Smooth muscle cell (in vitro differentiated cells): ENCODE measurements at regions not wholly inside any gene's neighbourhood (a gene's known extent, or its start where the extent isn't known, plus 50 kb on each side); places are given as distances from the start of the nearest gene placed in this dataset.

ENCODE experiments used
- DNase-seq: peaks from one replicate; lab custom pipeline; 2025; ENCODE audit not compliant: unreplicated experiment; lab: John Stamatoyannopoulos, UW
- H2AFZ ChIP-seq: fragments of 200-600 bp; sonication (generic); 2 replicates; pipeline ENCODE4 v1.6.0; 2016; ENCODE audit warnings: antibody characterized with exemption, low read depth, mild to moderate bottlenecking
- H3F3A ChIP-seq: fragments of 200-600 bp; sonication (generic); 2 replicates; pipeline ENCODE4 v1.6.0; 2017; ENCODE audit warnings: antibody characterized with exemption, low read depth
- H3K27ac ChIP-seq: fragments of 200-600 bp; sonication (generic); 2 replicates; pipeline ENCODE4 v1.5.1; 2016; ENCODE audit warnings: low read depth, mild to moderate bottlenecking
- H3K27me3 ChIP-seq: fragments of 200-600 bp; sonication (generic); 2 replicates; pipeline ENCODE4 v1.6.1; 2016; ENCODE audit warnings: low read depth, mild to moderate bottlenecking
- H3K36me3 ChIP-seq: fragments of 200-600 bp; sonication (generic); 2 replicates; pipeline ENCODE4 v1.5.1; 2016; ENCODE audit warnings: low read depth
- H3K4me1 ChIP-seq: fragments of 200-600 bp; sonication (generic); 2 replicates; pipeline ENCODE4 v1.5.1; 2016; ENCODE audit warnings: low read depth
- H3K4me2 ChIP-seq: fragments of 200-600 bp; sonication (generic); 2 replicates; pipeline ENCODE4 v1.6.0; 2016; ENCODE audit warnings: mild to moderate bottlenecking
- H3K4me3 ChIP-seq: fragments of 200-600 bp; sonication (generic); 2 replicates; pipeline ENCODE4 v1.5.1; 2016; ENCODE audit warnings: mild to moderate bottlenecking
- H3K79me2 ChIP-seq: fragments of 200-600 bp; sonication (generic); 2 replicates; pipeline ENCODE4 v1.6.0; 2016; ENCODE audit warnings: low read depth, mild to moderate bottlenecking
- H3K9ac ChIP-seq: fragments of 200-600 bp; sonication (generic); 2 replicates; pipeline ENCODE4 v1.6.0; 2016; ENCODE audit warnings: low read depth
- H3K9me3 ChIP-seq: fragments of 200-600 bp; sonication (generic); replicated peaks from 2 replicates; pipeline ENCODE4 v1.5.1; 2016; ENCODE audit warnings: low read depth
- H4K20me1 ChIP-seq: fragments of 200-600 bp; sonication (generic); 2 replicates; pipeline ENCODE4 v1.6.0; 2016; ENCODE audit warnings: low read depth
- CTCF ChIP-seq: fragments of 200-600 bp; sonication (generic); IDR thresholded peaks from 2 replicates; pipeline ENCODE4 v1.5.1; 2017; ENCODE audit warnings: borderline replicate concordance, mild to moderate bottlenecking, antibody characterized with exemption; ENCODE audit not compliant: insufficient read depth, poor library complexity, severe bottlenecking
- WGBS: methylation state at CpG from one replicate; pipeline ENCODE4 v1.1.7; 2016; ENCODE audit warnings: low lambda C conversion rate; 5-methylcytosine and 5-hydroxymethylcytosine counted together

DNA sequence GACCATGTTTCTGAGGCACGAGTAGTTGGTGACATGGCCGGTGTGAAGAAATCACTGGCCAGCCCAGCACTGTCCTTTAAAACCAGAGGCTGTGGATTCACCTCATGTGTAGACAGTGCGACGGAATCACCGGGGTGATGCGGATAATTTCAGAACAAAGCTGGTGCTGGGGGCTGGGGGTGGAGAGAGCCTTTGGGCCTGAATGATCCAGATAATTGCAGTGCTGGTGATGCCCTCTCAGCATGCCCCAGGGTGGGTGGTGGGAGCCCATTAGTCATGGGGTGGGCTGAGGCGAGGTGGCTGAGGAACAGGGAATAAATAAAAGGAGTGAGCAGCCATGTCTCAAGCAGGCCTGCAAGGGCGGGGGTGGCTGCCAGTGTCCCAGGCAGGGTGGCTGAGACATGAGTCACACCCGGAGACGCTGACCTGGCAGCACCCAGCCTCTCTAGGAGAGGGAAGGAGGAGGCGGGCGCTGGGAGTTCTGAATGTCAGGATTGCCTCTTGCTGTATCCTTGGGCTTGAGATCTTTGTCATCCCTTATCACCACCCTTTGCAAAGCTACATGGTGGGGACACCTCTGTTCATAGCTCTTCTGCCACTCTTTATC is 61.1 kb upstream of the KCNK12 start:
- no peaks in the 10 kb centered on the region for H3K9me3 ChIP-seq
- no peaks in the 10 kb centered on the region for H3K36me3 ChIP-seq
- H3K9ac ChIP-seq = peak overlapping the region; percentile 61
- no peak overlapping the region for H3K4me3 ChIP-seq
- H4K20me1 ChIP-seq = no peaks in the 10 kb centered on the region
- no peaks in the 10 kb centered on the region for H3K27me3 ChIP-seq
- 25% methylated on average over 12 of the region's 12 CpGs for WGBS
- H3K27ac ChIP-seq = peak overlapping the region; percentile 88
- H3K79me2 ChIP-seq = no peaks in the 10 kb centered on the region
- peak overlapping the region; percentile 62 for H3K4me2 ChIP-seq
- H2AFZ ChIP-seq = peak overlapping the region; percentile 78
- no peak for TF ChIP-seq CTCF
- peaks cover 12% of the 10 kb centered on the region for H3K4me1 ChIP-seq
- peak; percentile 38 for DNase-seq
- peaks cover 15% of the 10 kb centered on the region for H3F3A ChIP-seq

GRCh38 chr2:47631306-47631705 is 60.5 kb upstream of the KCNK12 start:
- H3K27me3 ChIP-seq = no peaks in the 10 kb centered on the region
- DNase-seq = no peak
- no peaks in the 10 kb centered on the region for H3K79me2 ChIP-seq
- 88% methylated on average over 6 of the region's 6 CpGs for WGBS
- peak overlapping the region; percentile 88 for H3K27ac ChIP-seq
- H3K9ac ChIP-seq = peak overlapping the region; percentile 61
- no peak overlapping the region for H3K4me3 ChIP-seq
- H3K9me3 ChIP-seq = no peaks in the 10 kb centered on the region
- H4K20me1 ChIP-seq = no peaks in the 10 kb centered on the region
- H3K36me3 ChIP-seq = no peaks in the 10 kb centered on the region
- peak overlapping the region; percentile 62 for H3K4me2 ChIP-seq
- H3F3A ChIP-seq = peaks cover 15% of the 10 kb centered on the region
- TF ChIP-seq CTCF = no peak
- H2AFZ ChIP-seq = peak overlapping the region; percentile 78
- H3K4me1 ChIP-seq = peaks cover 12% of the 10 kb centered on the region

GRCh38 chr2:47629501-47630460 is 59.0 kb upstream of the KCNK12 start:
- no peak overlapping the region for H2AFZ ChIP-seq
- H3K9me3 ChIP-seq = no peaks in the 10 kb centered on the region
- H3K27ac ChIP-seq = no peak overlapping the region
- 95% methylated on average over 7 of the region's 7 CpGs for WGBS
- H3K79me2 ChIP-seq = no peaks in the 10 kb centered on the region
- no peak overlapping the region for H3K9ac ChIP-seq
- no peak for DNase-seq
- H4K20me1 ChIP-seq = no peaks in the 10 kb centered on the region
- H3K36me3 ChIP-seq = no peaks in the 10 kb centered on the region
- H3K4me2 ChIP-seq = no peak overlapping the region
- H3F3A ChIP-seq = peaks cover 15% of the 10 kb centered on the region
- no peak for TF ChIP-seq CTCF
- no peak overlapping the region for H3K4me3 ChIP-seq
- peaks cover 12% of the 10 kb centered on the region for H3K4me1 ChIP-seq
- H3K27me3 ChIP-seq = no peaks in the 10 kb centered on the region
